K562 (cell line): ENCODE measurements at regions not wholly inside any gene's neighbourhood (a gene's known extent, or its start where the extent isn't known, plus 50 kb on each side); places are given as distances from the start of the nearest gene placed in this dataset.

ENCODE experiments used
- ATAC-seq: fragments of 200-7000 bp; cut with Tn5 transposase; 3 replicates; pipeline ENCODE4 v1.9.1; 2020; ENCODE audit warnings: moderate library complexity
- BruUV-seq: library from RNA; stranded (reverse); fragments of 400-500 nt; replicated peaks from 2 replicates; lab custom pipeline; 2021; lab: Mats Ljungman, UMichigan
- CTCF ChIA-PET: fragments of 300-600 bp; formaldehyde crosslinking; extraction: SDS; loops from one replicate; lab custom pipeline; 2021; ENCODE audit warnings: low intra/inter-chr PET ratio; lab: Yijun Ruan, JAX
- POLR2A ChIA-PET: fragments of 300-600, 350-650 bp; sonication (Branson Sonifier 250); formaldehyde crosslinking; extraction: SDS; loops from one replicate; lab custom pipeline; 2021; ENCODE audit warnings: antibody characterized with exemption, inconsistent platforms; lab: Yijun Ruan, JAX
- DNase-seq, 4 experiments: peaks; one replicate each; pipeline versions ENCODE4 v3.0.0 to v3.0.0-alpha.2; 2011 to 2018; ENCODE audit warnings: low spot score in 3 of 4, mixed read lengths in 3 of 4; ENCODE audit errors: extremely low read depth in 1 of 4
- FAIRE-seq: peaks from 2 replicates; lab custom pipeline; 2011; peaks lifted over from hg19 to GRCh38; lab: Jason Lieb, UNC
- H2AFZ ChIP-seq: 2 replicates; pipeline ENCODE4 v1.6.0; 2011; ENCODE audit warnings: low read depth, low read length, control low read depth, inconsistent platforms
- H3K27ac ChIP-seq: fragments of 200-600 bp; 3 replicates; pipeline ENCODE4 v1.8.0; 2011; ENCODE audit warnings: low read depth, mild to moderate bottlenecking, control low read depth, inconsistent platforms, low read length, moderate library complexity, mixed read lengths; ENCODE audit errors: extremely low read depth
- H3K27me3 ChIP-seq, 2 experiments: fragments of 300-600 bp in 1 of 2; 2 replicates in 1 of 2; 3 replicates in 1 of 2; pipeline versions ENCODE4 v1.6.0 to v1.8.0; 2011; ENCODE audit warnings: inconsistent platforms in 2 of 2, low read length in 2 of 2, mild to moderate bottlenecking in 1 of 2, mixed read lengths in 1 of 2, moderate library complexity in 1 of 2; ENCODE audit not compliant: control insufficient read depth in 2 of 2, insufficient read depth in 2 of 2
- H3K36me3 ChIP-seq: fragments of 300-600 bp; 3 replicates; pipeline ENCODE4 v1.8.0; 2011; ENCODE audit warnings: mild to moderate bottlenecking, low read length, inconsistent platforms; ENCODE audit not compliant: control insufficient read depth, insufficient read depth
- H3K4me1 ChIP-seq, 2 experiments: fragments of 200-600 bp in 1 of 2; replicated peaks in 1 of 2; 2 replicates in 1 of 2; 3 replicates in 1 of 2; pipeline versions ENCODE4 v1.5.1 to v1.8.0; 2011; ENCODE audit warnings: inconsistent platforms in 2 of 2, low read length in 2 of 2, mild to moderate bottlenecking in 1 of 2, mixed read lengths in 1 of 2, moderate library complexity in 1 of 2; ENCODE audit not compliant: control insufficient read depth in 2 of 2, insufficient read depth in 2 of 2
- H3K4me2 ChIP-seq: 2 replicates; pipeline ENCODE4 v1.6.1; 2011; ENCODE audit warnings: low read length, control low read depth, inconsistent platforms, mixed read lengths; ENCODE audit not compliant: insufficient read depth
- H3K4me3 ChIP-seq: fragments of 200-600 bp; sonication (generic), shearing (Covaris generic); 2 replicates; pipeline ENCODE4 v1.5.1; 2016; ENCODE audit warnings: control low read depth, inconsistent platforms
- H3K79me2 ChIP-seq: fragments of 200-600 bp; 3 replicates; pipeline ENCODE4 v1.8.0; 2011; ENCODE audit warnings: low read length, inconsistent platforms; ENCODE audit not compliant: control insufficient read depth, insufficient read depth
- H3K9ac ChIP-seq, 2 experiments: 2 replicates each; pipeline versions ENCODE4 v1.6.0 to v1.6.1; 2011; ENCODE audit warnings: low read depth in 2 of 2, low read length in 2 of 2, control low read depth in 1 of 2, inconsistent platforms in 1 of 2, mild to moderate bottlenecking in 1 of 2, mixed read lengths in 1 of 2; ENCODE audit not compliant: insufficient read depth in 1 of 2
- H3K9me1 ChIP-seq: one replicate; pipeline ENCODE4 v1.6.0; 2011; ENCODE audit warnings: inconsistent platforms, mild to moderate bottlenecking, low read length, moderate library complexity; ENCODE audit not compliant: control insufficient read depth, insufficient read depth
- H3K9me3 ChIP-seq: replicated peaks from 2 replicates; pipeline ENCODE4 v1.5.1; 2011; ENCODE audit warnings: low read depth, low read length, inconsistent platforms; ENCODE audit not compliant: control insufficient read depth, insufficient read depth
- H4K20me1 ChIP-seq: replicated peaks from 2 replicates; pipeline ENCODE4 v1.6.1; 2011; ENCODE audit warnings: low read length, inconsistent platforms, mixed read lengths; ENCODE audit not compliant: control insufficient read depth, insufficient read depth
- MAFF ChIP-seq: IDR thresholded peaks from 2 replicates; pipeline ENCODE4 v1.6.1; 2012; ENCODE audit warnings: low read length, improper control_type of control experiment
- RBFOX2 ChIP-seq: fragments of 200-400 bp; formaldehyde crosslinking; IDR thresholded peaks from 2 replicates; pipeline ENCODE4 v1.6.1; 2017; ENCODE audit warnings: low read depth, mild to moderate bottlenecking, low read length, moderate library complexity
- ZBTB17 ChIP-seq: fragments of 450-650 bp; formaldehyde crosslinking; IDR thresholded peaks from 2 replicates; pipeline ENCODE4 v1.4.0; 2020; ENCODE audit warnings: mild to moderate bottlenecking
- ZNF143 ChIP-seq: sonication (generic); formaldehyde crosslinking; IDR thresholded peaks from 2 replicates; pipeline ENCODE4 v1.9.0; 2022; ENCODE audit warnings: mild to moderate bottlenecking, missing genetic modification reagents
- ZNF316 ChIP-seq: fragments of 450-650 bp; IDR thresholded peaks from 2 replicates; pipeline ENCODE4 v1.6.1; 2016
- ZNF778 ChIP-seq: fragments of 450-650 bp; formaldehyde crosslinking; IDR thresholded peaks from 2 replicates; pipeline ENCODE4 v1.4.0; 2020; ENCODE audit warnings: mild to moderate bottlenecking, moderate library complexity
- WGBS: fragments of 100-300 bp; shearing (Covaris generic); methylation state at CpG from one replicate; pipeline ENCODE4 v1.1.6; 2016; ENCODE audit warnings: low coverage, mixed read lengths; ENCODE audit not compliant: insufficient coverage; ENCODE audit errors: missing lambda C conversion rate; 5-methylcytosine and 5-hydroxymethylcytosine counted together
- in situ Hi-C: fragments of 300-500 bp; cut with MboI; formaldehyde crosslinking; loops from 4 replicates; pipeline ENCODE4 v1.15.0; 2018; ENCODE audit warnings: inconsistent platforms, mixed read lengths
- intact Hi-C: fragments of 100-400 bp; cut with micrococcal nuclease; formaldehyde crosslinking; loops from 2 replicates; pipeline ENCODE4 v1.14.2; 2022

DNA sequence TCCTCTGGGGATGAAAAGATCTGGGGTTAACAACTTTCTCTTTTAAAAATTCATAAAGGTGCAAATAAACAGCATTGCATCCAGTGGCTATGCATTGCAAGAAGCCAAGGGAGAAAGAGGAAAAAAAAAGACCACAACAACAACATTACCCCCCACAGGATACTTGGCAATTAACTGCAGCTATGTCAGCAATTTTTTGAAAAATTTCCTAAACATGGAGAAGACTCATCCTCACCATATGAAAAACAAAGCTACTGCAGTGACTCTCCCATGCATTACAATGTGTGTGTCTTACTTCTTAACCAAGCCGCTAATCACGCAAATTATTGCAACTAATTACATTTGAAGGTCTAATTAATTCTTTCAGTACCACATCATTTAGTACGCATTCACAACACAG, 309.8 kb upstream of the ZNF507 start:
- BruUV-seq, result no TSS peak
- no peaks in the 10 kb centered on the region for H3K79me2 ChIP-seq
- TF ChIP-seq ZNF143 (CRISPR knock-in tag) (no peak), MAFF (peak; percentile 30; the same call in 1 of the 2 replicates), ZNF316 (peak; percentile 37; the same call in 1 of the 2 replicates)
- TF ChIP-seq, all 486 proteins: peak for 2
- Histone ChIP-seq H3K9me1 (no peaks in the 10 kb centered on the region), H3K4me1 (no peaks in the 10 kb centered on the region), H3K27me3 (peaks cover 4 to 6% of the 10 kb centered on the region in 2 experiments; a peak in 2 of 5 replicates), H3K9me3 (no peaks in the 10 kb centered on the region), H3K9ac (no peak overlapping the region), H3K27ac (no peak overlapping the region), H3K36me3 (no peaks in the 10 kb centered on the region), H3K4me3 (no peak overlapping the region), H3K4me2 (no peak overlapping the region), H4K20me1 (no peaks in the 10 kb centered on the region), H2AFZ (no peak overlapping the region)
- intact Hi-C loops (no loop called here), in situ Hi-C loops (no loop called here)
- no peak for DNase-seq
- no peak for FAIRE-seq
- no peak for ATAC-seq
- WGBS, result 0% methylated on average over 3 of the region's 3 CpGs
- ChIA-PET CTCF (no interaction called here), POLR2A (interaction anchor here (1.5 kb wide), 1 partner anchor 10 kb away, joined by 3 read pairs; no protein-coding TSS in a partner anchor)

GRCh38 chr19:32038021-32038920, 307.1 kb upstream of the ZNF507 start:
- FAIRE-seq (no peak), ATAC-seq (no peak), DNase-seq (no peak)
- Histone ChIP-seq H3K9me3 (no peaks in the 10 kb centered on the region), H3K36me3 (no peaks in the 10 kb centered on the region), H4K20me1 (no peaks in the 10 kb centered on the region), H3K79me2 (no peaks in the 10 kb centered on the region), H3K27ac (no peak overlapping the region), H3K9me1 (no peaks in the 10 kb centered on the region), H2AFZ (no peak overlapping the region), H3K4me2 (no peak overlapping the region), H3K27me3 (peaks cover 9 to 10% of the 10 kb centered on the region in 2 experiments; a peak in 2 of 5 replicates), H3K4me1 (no peaks in the 10 kb centered on the region), H3K4me3 (no peak overlapping the region), H3K9ac (no peak overlapping the region)
- ChIA-PET POLR2A (no interaction called here), CTCF (no interaction called here)
- no TSS peak for BruUV-seq
- in situ Hi-C loops (no loop called here), intact Hi-C loops (no loop called here)
- WGBS, result under 1% methylated on average over 13 of the region's 13 CpGs
- TF ChIP-seq ZNF778 (CRISPR knock-in tag) (no peak), RBFOX2 (no peak), ZBTB17 (CRISPR knock-in tag) (no peak)
